HuH-7.5 (cell line): ENCODE measurements at regions not wholly inside any gene's neighbourhood (a gene's known extent, or its start where the extent isn't known, plus 50 kb on each side); places are given as distances from the start of the nearest gene placed in this dataset.

Experiments used
- DNase-seq: peaks from one replicate; pipeline ENCODE4 v3.0.0; 2011; ENCODE audit warnings: low spot score

DNA sequence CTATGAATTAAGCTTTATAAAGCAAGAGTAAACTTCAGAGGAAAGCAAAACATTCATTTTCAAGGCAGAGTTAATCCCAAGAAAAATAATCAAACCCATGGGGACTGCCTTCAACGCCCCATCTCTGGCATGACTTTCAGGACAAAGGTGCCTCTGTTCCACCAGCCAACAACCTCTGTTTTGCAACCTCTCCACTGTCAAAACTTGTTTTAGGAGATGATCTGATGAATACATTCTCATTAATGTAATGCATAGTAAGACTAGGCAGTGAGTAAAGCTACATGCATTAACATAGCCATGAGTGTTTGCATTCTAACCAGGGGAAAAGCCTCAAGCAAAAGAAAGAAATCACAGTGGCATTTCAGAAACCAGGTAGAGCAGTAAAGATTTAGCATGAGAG is 357.0 kb downstream of the FBXO15 start:
- no peak for DNase-seq

DNA sequence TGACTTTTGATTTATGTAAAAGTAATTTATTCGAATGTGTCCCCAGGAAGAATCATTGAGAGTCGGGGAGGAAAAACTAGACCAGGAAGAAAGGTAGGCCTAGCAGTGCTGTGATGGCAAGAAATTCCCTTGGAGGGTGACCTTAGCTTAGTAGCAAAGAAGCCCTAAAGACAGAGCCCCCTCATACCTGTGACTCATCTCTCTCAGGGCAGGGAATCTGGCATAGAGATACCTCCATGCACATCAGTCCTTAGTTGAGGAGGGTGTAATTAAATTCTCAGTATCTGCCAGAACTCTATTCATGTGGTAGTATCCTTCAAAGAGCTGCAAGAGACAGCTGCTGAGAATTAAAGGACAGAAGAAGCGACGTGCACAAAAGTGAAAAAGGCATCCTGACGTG is 360.3 kb downstream of the FBXO15 start:
- no peak for DNase-seq

DNA sequence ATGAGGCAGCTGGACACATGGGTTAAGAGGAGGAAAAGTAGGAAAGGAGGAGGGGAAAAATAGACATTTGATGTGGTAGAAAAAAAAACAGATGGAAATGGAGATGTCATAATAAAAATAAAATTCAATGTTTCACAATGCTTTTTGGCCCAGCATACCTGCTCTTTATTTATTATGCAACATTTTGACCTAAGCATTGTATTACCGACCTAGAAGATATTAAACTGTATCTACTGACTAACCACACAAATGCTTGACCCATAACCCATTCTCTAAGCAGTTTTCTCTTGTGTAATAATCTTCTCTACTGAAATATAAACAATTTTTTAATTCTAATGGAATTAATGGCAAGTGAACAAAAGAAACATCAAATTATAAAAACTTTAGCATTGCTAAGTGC is 362.3 kb downstream of the FBXO15 start:
- DNase-seq, result no peak

DNA sequence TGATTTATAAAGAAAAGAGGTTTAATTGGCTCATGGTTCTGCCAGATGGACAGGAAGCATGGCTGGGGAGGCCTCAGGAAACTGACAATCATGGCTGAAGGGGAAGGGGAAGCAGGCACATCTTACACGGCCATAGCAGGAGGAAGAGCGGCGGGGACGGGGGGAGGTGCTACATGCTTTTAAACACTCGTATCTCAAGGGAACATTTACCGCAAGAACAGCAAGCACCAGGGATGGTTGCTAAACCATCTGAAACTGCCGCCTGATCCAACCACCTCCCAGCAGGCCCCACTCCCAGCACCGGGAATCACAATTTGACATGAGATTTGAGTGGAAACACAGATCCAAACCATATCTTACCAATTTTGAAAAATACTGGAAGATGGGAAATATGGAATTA is 362.8 kb downstream of the FBXO15 start:
- no peak for DNase-seq

DNA sequence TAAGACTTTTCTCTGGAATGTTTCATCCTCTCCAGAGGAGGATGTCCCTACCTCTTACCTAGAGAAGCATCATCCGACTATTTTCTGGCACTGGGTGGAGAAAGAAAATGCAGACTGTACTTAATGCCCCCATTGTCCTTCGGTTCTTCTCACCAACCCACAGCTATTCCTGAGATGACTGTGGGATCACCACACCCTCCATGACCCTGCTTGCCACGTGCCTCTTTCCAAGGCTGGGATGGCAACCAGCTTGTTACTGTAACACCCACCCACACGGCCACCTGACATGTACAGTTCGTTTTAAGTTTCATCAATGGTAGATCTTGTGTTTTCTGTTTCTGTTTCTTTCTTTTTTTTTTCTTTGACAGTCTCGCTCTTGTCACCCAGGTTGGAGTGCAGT is 365.2 kb downstream of the FBXO15 start:
- DNase-seq, result no peak

DNA sequence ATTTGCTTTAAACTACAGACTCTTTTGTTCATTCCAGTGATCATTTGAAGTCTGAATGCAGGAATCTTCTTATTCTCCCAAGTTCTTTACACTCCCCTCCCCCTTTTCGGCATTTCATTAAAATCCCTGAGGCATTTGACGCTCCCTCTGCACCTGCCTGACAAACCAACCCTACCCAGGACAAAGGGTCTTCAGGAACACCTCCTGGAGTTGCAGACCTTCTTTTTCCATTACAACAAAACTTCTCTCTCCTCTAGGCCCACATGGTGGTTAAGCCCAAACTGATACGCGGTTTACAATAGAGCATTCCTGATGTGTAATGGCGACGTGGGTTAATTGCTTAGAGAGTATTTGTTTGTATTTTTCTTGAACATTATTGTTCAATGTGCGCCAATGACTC is 367.4 kb downstream of the FBXO15 start:
- no peak for DNase-seq

DNA sequence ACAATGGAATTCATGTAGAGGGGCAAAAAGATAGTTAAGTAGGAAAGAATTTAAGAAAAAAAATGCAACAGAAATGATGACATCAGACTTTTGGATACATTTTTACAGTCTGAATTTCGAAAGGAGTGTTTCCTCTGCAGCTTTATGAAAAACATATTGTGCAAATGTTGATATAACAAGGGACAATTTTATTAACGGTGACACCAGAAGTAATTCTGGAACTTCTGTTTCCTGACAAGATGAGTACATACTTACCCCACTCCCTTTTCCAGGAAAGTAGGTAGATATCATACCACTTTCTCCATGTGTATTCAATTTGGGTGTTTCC is 369.6 kb downstream of the FBXO15 start:
- DNase-seq, result no peak

DNA sequence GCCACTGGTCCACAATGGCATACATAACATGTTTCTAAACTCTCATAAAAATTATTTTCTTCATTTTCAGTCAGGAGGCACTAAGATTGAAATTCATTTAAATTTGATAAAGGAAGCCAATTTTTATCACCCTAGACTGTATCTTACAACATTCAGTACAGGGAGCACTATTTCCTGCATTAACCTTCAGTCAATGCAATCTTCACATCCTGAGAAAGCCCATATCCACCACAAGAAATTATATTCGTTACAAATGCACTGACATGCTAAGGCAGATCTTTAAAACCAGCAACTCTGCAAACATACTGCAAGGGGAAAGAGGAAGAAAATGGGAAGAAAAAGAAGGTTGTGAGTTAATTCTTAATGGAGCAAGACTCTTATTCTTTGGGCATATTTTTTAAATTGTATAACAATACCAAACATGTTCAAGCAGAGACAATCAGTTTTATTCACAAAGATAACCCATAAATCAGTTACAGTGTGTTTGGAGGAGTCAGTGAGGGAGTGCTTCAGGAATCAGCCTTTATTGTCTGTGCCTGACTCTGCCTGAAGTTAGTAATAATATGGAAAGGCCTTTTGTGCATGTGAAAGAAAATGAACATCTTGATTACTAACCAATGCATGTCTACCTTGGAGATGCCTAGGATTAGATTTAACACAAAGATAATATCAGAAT is 370.1 kb downstream of the FBXO15 start:
- no peak for DNase-seq

DNA sequence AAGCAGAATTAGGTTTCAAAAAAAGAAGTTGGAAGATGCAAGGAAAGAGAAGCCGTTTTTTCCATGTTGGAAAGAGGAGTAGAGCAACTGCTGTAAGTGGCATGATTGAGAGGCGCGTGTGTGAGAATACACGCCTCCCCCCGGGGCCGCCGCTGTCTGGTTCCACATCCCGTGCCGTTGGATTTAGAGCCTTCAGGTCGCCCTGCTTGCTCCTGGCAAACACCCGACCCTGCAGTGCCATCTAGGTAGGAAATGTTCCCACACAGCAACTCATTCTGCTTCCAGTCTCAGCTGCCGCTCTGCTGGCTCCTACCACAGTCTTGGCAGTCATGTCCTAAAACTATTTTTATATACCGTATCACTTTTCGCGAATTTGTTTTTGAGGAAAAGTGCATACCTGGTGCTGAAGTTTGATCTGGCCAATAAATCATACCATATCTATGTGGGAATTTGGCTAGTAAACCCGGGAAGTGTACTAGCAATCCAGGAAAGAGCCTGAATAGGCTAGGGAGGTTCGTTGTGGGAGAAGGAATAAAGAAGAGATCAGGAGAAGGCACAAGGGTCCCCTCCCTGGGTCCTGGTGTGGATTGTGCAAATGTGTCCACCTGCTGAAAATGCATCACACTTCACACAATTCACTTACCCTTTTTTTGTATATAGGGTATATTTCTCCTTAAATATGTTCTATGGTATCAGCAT is 372.7 kb downstream of the FBXO15 start:
- DNase-seq, result no peak

DNA sequence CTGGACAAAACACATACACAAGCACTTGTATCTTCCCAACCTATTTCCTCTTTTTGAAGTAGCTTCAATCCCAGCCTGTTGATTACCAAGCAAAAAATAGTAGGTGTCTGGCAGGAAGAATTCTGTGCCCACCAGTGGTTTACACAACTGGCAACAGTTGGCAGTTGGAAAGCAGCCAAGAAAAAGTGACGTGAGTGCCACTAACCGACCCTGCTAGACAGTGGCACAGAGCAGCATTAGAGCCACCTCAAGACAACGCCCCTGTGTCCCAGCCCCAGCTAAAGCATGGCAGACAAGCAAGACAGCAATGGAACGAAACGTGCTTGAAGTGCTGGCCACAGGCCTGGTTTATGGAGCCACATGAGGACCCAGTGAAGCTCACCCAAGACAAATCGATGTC is 379.6 kb downstream of the FBXO15 start:
- DNase-seq, result no peak

DNA sequence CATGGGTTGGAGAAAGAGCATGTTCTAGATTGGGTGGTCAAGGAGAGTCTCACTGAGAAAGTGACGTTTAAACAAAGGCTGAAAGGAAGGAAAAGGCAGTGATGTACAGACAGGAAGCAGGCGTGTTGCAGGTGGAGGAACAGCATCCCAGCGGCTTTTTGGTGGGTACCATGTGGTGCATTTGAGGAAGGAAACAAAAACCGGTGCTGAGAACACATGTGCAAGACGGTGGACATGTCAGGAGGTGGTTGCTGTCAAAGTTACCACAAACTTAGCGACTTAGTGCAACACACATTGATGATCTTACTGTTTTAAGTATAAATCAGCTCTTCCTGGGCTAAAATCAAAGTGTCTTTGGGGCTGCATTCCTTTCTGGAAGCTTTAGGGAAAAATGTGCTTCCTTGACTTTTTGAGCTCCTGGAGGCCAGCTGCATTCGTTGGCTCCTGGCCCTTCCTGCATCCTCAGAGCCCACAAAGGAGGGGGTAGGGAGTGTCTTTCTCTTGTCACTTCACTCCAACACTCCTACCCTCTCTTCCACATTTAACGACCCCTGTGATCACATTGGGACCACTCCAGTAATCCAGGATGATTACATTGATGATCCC is 380.6 kb downstream of the FBXO15 start:
- no peak for DNase-seq

DNA sequence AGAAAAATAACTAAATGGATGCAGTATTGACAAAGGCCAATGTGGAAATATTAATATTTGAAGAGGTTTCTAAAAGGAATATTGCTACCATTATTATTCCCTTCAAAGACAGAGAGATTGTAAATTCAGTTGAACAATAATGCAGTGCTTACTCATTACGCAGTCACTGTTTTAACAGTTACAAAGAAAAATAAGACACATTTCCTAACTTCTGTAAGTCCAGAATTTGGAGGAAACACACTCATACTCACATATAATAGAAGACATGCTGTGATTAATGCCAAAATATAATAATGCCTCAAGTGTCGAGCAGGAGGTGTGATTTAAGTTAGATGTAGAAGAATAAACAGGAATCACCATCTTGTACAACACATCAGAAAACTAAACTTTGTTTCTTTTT is 389.2 kb downstream of the FBXO15 start:
- no peak for DNase-seq

DNA sequence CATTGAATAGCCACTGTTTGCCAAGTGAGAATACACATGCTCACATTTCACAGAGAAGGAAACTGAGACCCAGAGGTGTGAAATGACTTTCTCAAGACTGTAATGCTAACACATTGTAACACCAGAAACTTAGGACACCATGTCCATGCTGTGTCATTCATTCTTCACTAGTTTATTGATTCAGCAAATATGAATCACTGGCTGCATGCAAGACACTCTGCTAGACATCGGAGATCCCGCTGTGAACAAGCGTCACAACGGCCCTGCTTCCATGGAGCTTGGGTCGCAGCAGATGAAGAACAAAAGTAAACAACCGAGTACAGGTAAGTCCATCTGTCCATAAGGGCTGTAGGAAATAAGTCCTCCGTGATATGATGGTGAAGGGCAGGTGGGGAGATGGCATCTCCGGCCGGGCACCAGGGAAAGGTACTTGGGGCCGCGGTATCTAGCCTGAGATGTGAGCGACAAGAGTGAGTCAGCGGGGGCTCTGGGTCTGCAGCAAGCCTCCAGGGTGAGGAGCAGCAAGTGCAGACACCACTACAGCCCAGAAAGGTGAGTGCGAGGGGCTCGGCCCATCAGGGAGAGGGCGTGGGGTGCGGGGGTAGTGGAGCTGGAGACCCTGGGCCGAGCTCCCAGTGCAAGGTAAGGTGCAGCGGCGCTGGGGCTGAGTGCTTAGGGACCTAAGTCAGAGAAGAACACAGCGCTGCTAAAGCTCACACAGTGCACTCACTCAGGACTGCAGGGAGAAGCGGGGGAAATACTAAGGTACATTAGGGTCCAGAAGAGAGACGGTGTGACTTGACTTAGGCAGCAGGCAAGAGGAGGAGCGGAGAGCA is 391.2 kb downstream of the FBXO15 start:
- no peak for DNase-seq

DNA sequence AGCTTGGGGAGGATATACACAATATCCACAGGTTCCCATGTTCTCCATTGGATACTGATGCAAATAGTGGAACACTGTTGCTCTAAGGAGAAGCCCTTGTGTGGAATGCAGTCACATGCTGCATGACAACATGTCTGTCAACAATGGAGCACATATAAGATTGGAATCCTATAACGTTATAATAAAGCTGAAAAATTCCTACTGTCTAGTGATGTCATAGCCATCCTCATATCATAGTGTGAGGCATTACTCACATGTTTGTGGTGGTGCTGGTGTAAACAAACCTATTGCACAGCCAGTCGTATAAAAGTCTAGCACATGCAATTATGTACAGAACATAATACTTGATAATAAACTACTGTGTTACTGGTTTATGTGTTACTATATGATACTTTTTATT is 394.7 kb downstream of the FBXO15 start:
- DNase-seq, result no peak

DNA sequence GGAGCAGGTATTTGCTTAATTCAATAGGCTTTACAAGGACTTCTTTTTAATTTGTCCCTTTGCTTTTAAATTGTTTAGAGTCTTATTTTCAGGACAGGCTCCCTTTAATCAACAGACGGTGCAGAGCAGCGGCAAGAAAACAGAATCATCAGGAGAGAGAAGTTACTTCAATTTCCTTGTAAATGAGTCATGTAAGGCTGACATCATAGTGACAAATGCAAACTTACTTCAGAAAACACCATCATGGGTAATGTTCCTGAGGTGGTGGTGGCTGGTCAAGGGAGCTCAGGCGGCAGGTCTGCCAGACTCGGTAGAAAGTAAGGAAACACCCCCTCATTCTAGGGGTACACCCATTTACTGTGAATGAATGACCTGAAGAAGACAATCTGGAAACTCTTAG is 395.1 kb downstream of the FBXO15 start:
- DNase-seq, result no peak

DNA sequence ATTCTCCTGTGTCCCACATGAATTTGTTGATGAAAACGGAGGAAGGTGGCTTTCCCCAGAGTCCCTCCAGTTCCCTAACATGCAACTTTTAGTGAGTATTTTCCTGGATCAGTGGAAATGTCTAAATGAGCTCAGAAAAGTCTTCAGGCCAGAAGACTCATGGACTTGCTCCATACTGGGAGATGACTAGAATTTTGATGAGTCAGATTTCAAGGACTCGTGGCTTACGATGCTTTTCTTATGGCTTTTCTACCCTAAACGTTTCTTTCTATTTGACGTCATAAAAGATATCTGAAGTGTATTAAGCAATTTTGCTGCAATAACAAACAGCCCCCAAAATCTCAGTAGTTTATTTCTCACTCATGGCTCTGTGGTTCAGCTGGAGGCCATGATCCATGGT is 397.6 kb downstream of the FBXO15 start:
- DNase-seq, result no peak

DNA sequence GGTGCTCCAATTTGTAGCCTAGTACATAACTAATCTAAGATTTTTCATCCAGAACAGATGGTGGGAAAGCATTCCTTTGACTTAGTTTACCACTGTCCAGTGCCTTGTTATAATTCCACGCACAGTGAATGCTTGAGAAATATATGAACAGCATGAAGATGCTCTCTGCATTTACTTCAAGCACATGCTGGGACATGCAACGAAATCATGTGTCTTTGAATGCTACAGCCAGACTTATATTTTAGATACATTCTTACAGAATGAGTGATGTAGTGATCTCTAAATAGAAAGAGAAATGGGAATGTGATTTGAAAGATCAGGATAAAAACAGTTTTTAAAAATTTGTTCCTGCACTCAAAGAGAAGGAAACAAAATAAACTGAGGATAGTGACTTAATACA is 398.3 kb downstream of the FBXO15 start:
- DNase-seq, result no peak

DNA sequence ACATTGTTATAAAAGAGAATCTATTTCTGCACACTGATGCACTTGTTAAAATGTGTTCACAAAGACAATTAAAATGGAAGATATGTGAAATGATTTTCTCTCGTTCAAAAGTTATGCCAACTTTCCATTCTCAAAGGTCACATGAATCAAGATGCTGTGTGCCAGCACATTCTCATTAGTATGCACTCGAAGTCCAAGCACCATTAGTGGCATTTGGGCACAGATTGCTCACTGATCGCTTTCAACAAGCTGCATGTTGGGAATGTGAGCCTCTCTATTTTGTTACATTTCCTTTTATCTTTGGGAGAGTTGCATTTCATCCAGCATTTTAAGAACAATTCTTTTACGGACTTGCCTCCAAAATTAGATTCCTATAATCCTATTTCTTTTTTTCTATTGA is 398.9 kb downstream of the FBXO15 start:
- no peak for DNase-seq

DNA sequence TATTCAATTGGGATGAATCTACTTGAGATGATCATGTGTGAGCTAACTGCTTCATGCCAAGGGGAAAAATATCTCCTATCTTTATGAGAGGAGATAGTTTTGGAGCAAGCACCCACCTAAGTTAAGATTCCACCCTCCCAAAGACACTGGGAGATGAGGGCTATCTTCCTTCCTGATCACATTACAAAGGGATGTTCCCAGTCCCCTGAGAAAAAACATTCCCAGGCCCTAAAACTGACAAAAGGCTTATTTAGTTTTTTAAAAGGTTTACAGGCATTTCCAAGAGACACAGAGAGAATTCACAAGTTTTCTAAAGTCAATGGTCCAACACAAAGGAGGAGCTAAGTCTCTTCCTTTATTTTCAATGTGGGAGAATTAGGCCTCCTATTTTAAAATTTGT is 401.5 kb downstream of the FBXO15 start:
- DNase-seq, result no peak

DNA sequence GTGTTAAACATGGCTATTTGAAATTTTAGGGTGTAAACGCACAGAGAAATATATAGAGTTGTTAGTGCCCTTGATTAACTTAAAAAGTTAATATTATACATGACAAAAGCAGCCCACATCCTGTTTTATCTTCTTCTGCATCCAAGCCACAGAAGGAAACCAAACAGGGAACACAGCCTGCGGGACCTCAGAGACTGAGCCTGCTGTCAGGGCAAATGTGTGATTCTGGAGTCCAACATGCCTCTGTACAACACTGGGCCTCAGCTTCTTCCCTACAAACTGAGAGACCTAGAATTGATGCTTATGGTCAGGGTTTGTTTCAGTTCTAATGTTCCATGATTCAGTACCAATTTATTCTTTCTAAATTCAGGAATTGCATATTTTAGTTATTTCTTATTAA is 404.7 kb downstream of the FBXO15 start:
- no peak for DNase-seq

DNA sequence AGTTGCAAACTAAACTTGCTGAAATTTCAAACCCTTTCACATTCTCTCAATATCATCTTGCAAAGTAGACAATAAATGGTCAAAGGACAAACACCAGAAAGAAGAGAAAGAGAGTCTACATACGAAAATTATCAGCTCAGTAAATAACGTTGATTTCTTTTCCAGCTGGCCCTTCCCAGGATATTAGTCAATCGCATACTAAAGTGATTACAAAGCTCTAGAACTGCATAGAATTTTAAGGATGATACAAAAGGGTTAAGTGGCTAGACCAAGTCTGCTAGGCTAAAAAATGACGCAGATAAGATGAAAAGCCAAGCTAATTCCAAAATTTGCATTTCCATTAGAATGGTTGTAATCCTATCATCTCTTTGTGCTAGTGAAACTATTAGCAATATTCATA is 405.7 kb downstream of the FBXO15 start:
- DNase-seq, result no peak

DNA sequence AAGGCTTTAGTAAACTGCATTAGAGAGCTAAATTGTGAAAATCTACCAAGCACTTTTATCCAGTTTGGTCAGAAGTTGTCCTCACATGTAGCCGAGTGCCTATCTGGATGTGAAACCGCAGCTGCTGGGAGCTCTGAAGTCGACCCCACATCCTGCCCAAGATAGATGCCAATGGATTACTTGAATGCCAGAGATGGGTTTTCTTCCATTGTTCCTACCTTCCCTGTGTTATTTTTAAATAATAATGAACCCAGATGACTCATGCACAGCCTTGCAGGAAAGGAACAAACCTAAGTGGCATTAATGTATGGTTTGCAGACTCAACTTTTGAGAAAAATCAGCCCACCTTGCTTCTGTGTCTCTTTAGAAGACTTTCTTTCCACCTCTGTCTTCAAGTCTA is 408.5 kb downstream of the FBXO15 start:
- DNase-seq, result no peak

DNA sequence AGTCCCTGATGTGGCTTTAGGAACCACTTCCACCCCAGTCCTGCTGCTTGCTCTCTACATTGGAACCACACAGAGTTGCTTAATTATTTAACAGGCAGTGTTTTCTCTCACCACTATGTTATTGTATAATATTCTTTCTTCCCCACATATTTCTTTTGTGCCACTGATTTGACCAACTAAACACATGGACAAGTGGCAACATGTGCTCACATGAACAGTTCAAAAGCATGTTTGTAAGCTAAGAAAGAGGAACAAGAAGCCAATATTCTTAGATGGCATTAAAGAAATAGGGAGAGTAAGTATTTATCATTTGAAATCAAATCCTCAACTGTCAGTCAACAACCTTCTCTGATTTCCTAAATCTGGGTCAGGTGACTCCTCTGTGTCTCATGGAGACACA is 409.6 kb downstream of the FBXO15 start:
- DNase-seq, result no peak
